SK-N-SH (cell line): ENCODE measurements at regions not wholly inside any gene's neighbourhood (a gene's known extent, or its start where the extent isn't known, plus 50 kb on each side); places are given as distances from the start of the nearest gene placed in this dataset.

ENCODE experiments used
- CTCF ChIA-PET: fragments of 300-600, 350-600 bp; formaldehyde crosslinking; extraction: SDS; loops from one replicate; lab custom pipeline; 2021; lab: Yijun Ruan, JAX
- POLR2A ChIA-PET: fragments of 350-600 bp; sonication (Branson Sonifier 250); formaldehyde crosslinking; extraction: SDS; loops from one replicate; lab custom pipeline; 2020; ENCODE audit warnings: antibody characterized with exemption, inconsistent platforms; lab: Yijun Ruan, JAX
- DNase-seq: peaks from one replicate; pipeline ENCODE4 v3.0.0; 2012
- H2AFZ ChIP-seq: fragments of 200-600 bp; sonication (generic); 2 replicates; pipeline ENCODE4 v1.8.1; 2016; ENCODE audit warnings: antibody characterized with exemption, mild to moderate bottlenecking, low read depth
- H3F3A ChIP-seq: fragments of 200-600 bp; sonication (generic); replicated peaks from 2 replicates; pipeline ENCODE3; 2016; ENCODE audit warnings: antibody characterized with exemption, mild to moderate bottlenecking; ENCODE audit not compliant: insufficient read depth
- H3K27ac ChIP-seq, 2 experiments: fragments of 200-500 bp in 1 of 2; fragments of 200-600 bp in 1 of 2; sonication (Bioruptor generic) in 1 of 2; sonication (generic), shearing (Covaris generic) in 1 of 2; 2 replicates each; pipeline versions ENCODE4 v1.5.1 to v1.6.1; 2014 to 2016; ENCODE audit warnings: low read depth in 2 of 2, inconsistent platforms in 1 of 2, low read length in 1 of 2, mild to moderate bottlenecking in 1 of 2, mixed read lengths in 1 of 2
- H3K27me3 ChIP-seq: fragments of 200-600 bp; sonication (generic), shearing (Covaris generic); 2 replicates; pipeline ENCODE4 v1.6.1; 2016; ENCODE audit warnings: mixed run types; ENCODE audit not compliant: insufficient read depth
- H3K36me3 ChIP-seq, 2 experiments: fragments of 200-500 bp in 1 of 2; fragments of 200-600 bp in 1 of 2; sonication (Bioruptor generic) in 1 of 2; sonication (generic) in 1 of 2; replicated peaks in 1 of 2; 2 replicates each; pipeline versions ENCODE3 to v1.5.1; 2014 to 2016; ENCODE audit warnings: low read length in 1 of 2, mild to moderate bottlenecking in 1 of 2; ENCODE audit not compliant: insufficient read depth in 2 of 2, control insufficient read depth in 1 of 2
- H3K4me1 ChIP-seq, 2 experiments: fragments of 200-500 bp in 1 of 2; fragments of 200-600 bp in 1 of 2; sonication (Bioruptor generic) in 1 of 2; sonication (generic), shearing (Covaris generic) in 1 of 2; 2 replicates each; pipeline versions ENCODE4 v1.5.1 to v1.6.1; 2014 to 2016; ENCODE audit warnings: low read depth in 1 of 2, low read length in 1 of 2, mixed run types in 1 of 2; ENCODE audit not compliant: insufficient read depth in 2 of 2, control insufficient read depth in 1 of 2
- H3K4me2 ChIP-seq: fragments of 200-600 bp; sonication (generic), shearing (Covaris generic); 2 replicates; pipeline ENCODE4 v1.6.1; 2017; ENCODE audit warnings: mixed run types
- H3K4me3 ChIP-seq, 2 experiments: fragments of 200-500 bp in 1 of 2; fragments of 200-600 bp in 1 of 2; sonication (Bioruptor generic) in 1 of 2; sonication (generic), shearing (Covaris generic) in 1 of 2; 2 replicates each; pipeline versions ENCODE4 v1.5.1 to v1.8.1; 2014 to 2016; ENCODE audit warnings: low read depth in 2 of 2, inconsistent platforms in 1 of 2, low read length in 1 of 2, mild to moderate bottlenecking in 1 of 2, mixed read lengths in 1 of 2, moderate library complexity in 1 of 2
- H3K79me2 ChIP-seq: fragments of 200-600 bp; sonication (generic); 2 replicates; pipeline ENCODE4 v1.8.1; 2017; ENCODE audit warnings: mild to moderate bottlenecking; ENCODE audit not compliant: insufficient read depth
- H3K9ac ChIP-seq: fragments of 200-600 bp; sonication (generic); 2 replicates; pipeline ENCODE4 v1.6.1; 2017; ENCODE audit warnings: mixed run types
- H3K9me2 ChIP-seq: fragments of 200-600 bp; sonication (generic); 2 replicates; pipeline ENCODE4 v1.6.1; 2017; ENCODE audit warnings: mixed run types
- H3K9me3 ChIP-seq: fragments of 200-600 bp; sonication (generic); 2 replicates; pipeline ENCODE4 v1.6.1; 2017; ENCODE audit warnings: mixed run types, mild to moderate bottlenecking, moderate library complexity
- H4K20me1 ChIP-seq: fragments of 200-600 bp; sonication (generic); 2 replicates; pipeline ENCODE4 v1.6.1; 2017; ENCODE audit warnings: mild to moderate bottlenecking, mixed run types; ENCODE audit not compliant: insufficient read depth
- CTCF ChIP-seq: fragments of 200-600 bp; sonication (generic); IDR thresholded peaks from 2 replicates; pipeline ENCODE4 v1.6.1; 2017; ENCODE audit warnings: antibody characterized with exemption, mild to moderate bottlenecking, moderate library complexity
- ELF1 ChIP-seq: IDR thresholded peaks from 2 replicates; pipeline ENCODE4 v1.4.0; 2012
- EP300 ChIP-seq, 2 experiments: IDR thresholded peaks; 2 replicates each; pipeline versions ENCODE4 v1.4.0 to v1.6.1; 2012; ENCODE audit warnings: borderline replicate concordance in 1 of 2, low read depth in 1 of 2, low read length in 1 of 2
- FOSL2 ChIP-seq: IDR thresholded peaks from 2 replicates; pipeline ENCODE4 v1.4.0; 2012; ENCODE audit warnings: low read depth, mild to moderate bottlenecking, moderate library complexity, borderline replicate concordance
- FOXJ3 ChIP-seq: sonication (generic); formaldehyde crosslinking; IDR thresholded peaks from 2 replicates; pipeline ENCODE4 v1.5.1; 2020; ENCODE audit warnings: mild to moderate bottlenecking, missing genetic modification reagents
- FOXM1 ChIP-seq: IDR thresholded peaks from 2 replicates; pipeline ENCODE4 v1.4.0; 2012; ENCODE audit warnings: low read depth, mild to moderate bottlenecking
- GABPA ChIP-seq: IDR thresholded peaks from 2 replicates; pipeline ENCODE4 v1.4.0; 2012; ENCODE audit warnings: low read depth, mild to moderate bottlenecking
- GATA2 ChIP-seq: sonication (generic); formaldehyde crosslinking; IDR thresholded peaks from 2 replicates; pipeline ENCODE4 v1.5.0; 2020; ENCODE audit warnings: mild to moderate bottlenecking, missing genetic modification reagents
- IRF3 ChIP-seq: fragments of 150-350 bp; IDR thresholded peaks from 2 replicates; pipeline ENCODE4 v1.6.1; 2016; ENCODE audit warnings: mild to moderate bottlenecking, low read depth, low read length
- MXI1 ChIP-seq: IDR thresholded peaks from 2 replicates; pipeline ENCODE4 v1.6.1; 2012; ENCODE audit warnings: mild to moderate bottlenecking, low read depth, low read length, improper control_type of control experiment
- NRF1 ChIP-seq: IDR thresholded peaks from 2 replicates; pipeline ENCODE4 v1.6.1; 2012; ENCODE audit warnings: low read depth, mild to moderate bottlenecking, low read length
- PBX3 ChIP-seq: IDR thresholded peaks from 2 replicates; pipeline ENCODE4; 2012
- POLR2AphosphoS5 ChIP-seq: IDR thresholded peaks from 2 replicates; pipeline ENCODE4 v1.6.1; 2012; ENCODE audit warnings: low read depth, low read length
- RCOR1 ChIP-seq: fragments of 150-350 bp; IDR thresholded peaks from 2 replicates; pipeline ENCODE4 v1.6.1; 2017; ENCODE audit warnings: antibody characterized with exemption, low read length
- REST ChIP-seq: IDR thresholded peaks from 2 replicates; pipeline ENCODE4 v1.6.1; 2012; ENCODE audit warnings: mild to moderate bottlenecking, low read depth, low read length, moderate library complexity
- RFX5 ChIP-seq: IDR thresholded peaks from 2 replicates; pipeline ENCODE4 v1.6.1; 2012; ENCODE audit warnings: mild to moderate bottlenecking, improper control_type of control experiment, low read length
- TAF1 ChIP-seq: IDR thresholded peaks from 2 replicates; pipeline ENCODE4 v1.6.1; 2012; ENCODE audit warnings: low read depth, mild to moderate bottlenecking, low read length, moderate library complexity, borderline replicate concordance
- USF1 ChIP-seq: IDR thresholded peaks from 2 replicates; pipeline ENCODE4 v1.4.0; 2012; ENCODE audit warnings: low read depth, borderline replicate concordance
- USF2 ChIP-seq: fragments of 150-350 bp; IDR thresholded peaks from 2 replicates; pipeline ENCODE4 v1.6.1; 2017; ENCODE audit warnings: antibody characterized with exemption, low read length, low read depth, borderline replicate concordance
- ZBTB33 ChIP-seq: IDR thresholded peaks from 2 replicates; pipeline ENCODE4 v1.4.0; 2012; ENCODE audit warnings: low read depth, borderline replicate concordance
- WGBS: methylation state at CpG from one replicate; pipeline ENCODE4 v1.1.6; 2017; ENCODE audit warnings: low lambda C conversion rate; 5-methylcytosine and 5-hydroxymethylcytosine counted together

- CTCF ChIA-PET, result no interaction called here
- H3K9me2 ChIP-seq, result no peaks in the 10 kb centered on the region
- DNase-seq, result no peak
- no peaks in the 10 kb centered on the region for H3K4me1 ChIP-seq
- no peak overlapping the region for H2AFZ ChIP-seq
- WGBS, result 40% methylated on average over 1 of the region's 1 CpG
- H3K27ac ChIP-seq, result no peak overlapping the region
- TF ChIP-seq RCOR1 (no peak), EP300 (IDR thresholded peaks at IDR 0.05; ENCODE audit: borderline replicate concordance in 1 of 2, low read depth in 1 of 2, low read length in 1 of 2) (no peak), NRF1 (no peak), FOXJ3 (CRISPR knock-in tag) (no peak), POLR2AphosphoS5 (no peak), FOXM1 (no peak), TAF1 (no peak), CTCF (no peak), ZBTB33 (no peak), MXI1 (no peak), IRF3 (no peak), USF1 (no peak), RFX5 (no peak), USF2 (no peak), ELF1 (no peak), GABPA (no peak), FOSL2 (no peak), GATA2 (CRISPR knock-in tag) (no peak), REST (no peak), PBX3 (no peak)
- H3K36me3 ChIP-seq, result no peaks in the 10 kb centered on the region
- H3K4me2 ChIP-seq, result no peak overlapping the region
- no peak overlapping the region for H3K9ac ChIP-seq
- H4K20me1 ChIP-seq, result no peaks in the 10 kb centered on the region
- H3K79me2 ChIP-seq, result no peaks in the 10 kb centered on the region
- no peaks in the 10 kb centered on the region for H3K9me3 ChIP-seq
- no peaks in the 10 kb centered on the region for H3F3A ChIP-seq
- POLR2A ChIA-PET, result no interaction called here
- no peaks in the 10 kb centered on the region for H3K27me3 ChIP-seq
- no peak overlapping the region for H3K4me3 ChIP-seq
Measured at GRCh38 chr5:71988808-71989207, 118.5 kb upstream of the MAP1B start.
